ENCODE measurements at regions not wholly inside any gene's neighbourhood (a gene's known extent, or its start where the extent isn't known, plus 50 kb on each side); places are given as distances from the start of the nearest gene placed in this dataset.

DNA sequence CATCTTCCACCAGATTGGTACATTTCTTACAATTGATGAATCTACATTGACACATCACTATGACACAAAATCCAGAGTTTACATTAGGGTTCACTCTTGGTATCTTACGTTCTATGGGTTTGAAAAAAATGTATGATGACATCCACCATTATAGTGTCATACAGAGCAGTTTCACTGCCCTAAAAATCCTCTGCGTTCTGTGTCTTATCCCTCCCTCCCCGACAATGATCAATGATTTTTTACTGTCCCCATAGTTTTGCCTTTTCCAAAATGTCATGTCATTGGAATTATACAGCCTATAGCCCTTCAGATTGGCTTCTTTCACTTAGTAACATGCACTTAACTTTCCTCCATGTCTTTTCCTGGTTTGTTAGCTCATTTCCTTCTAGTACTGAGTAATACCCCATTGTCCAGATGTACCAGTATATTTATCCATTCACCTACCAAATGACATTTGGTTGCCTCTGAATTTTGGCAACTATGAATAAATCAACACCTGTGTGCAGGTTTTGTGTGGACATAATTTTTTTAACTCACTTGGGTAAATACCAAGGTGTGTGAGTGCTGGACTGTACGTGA lies 80.9 kb upstream of the CDC42BPA start:
- Mint-ChIP-seq H3K36me3 (ENCODE audit: insufficient read depth, unreplicated experiment) (no peaks in the 10 kb centered on the region), H3K4me3 (ENCODE audit: unreplicated experiment) (no peak overlapping the region), H3K27ac (ENCODE audit: low read depth, unreplicated experiment) (no peak overlapping the region), H3K27me3 (ENCODE audit: insufficient read depth, unreplicated experiment) (no peaks in the 10 kb centered on the region), H3K9me3 (ENCODE audit: unreplicated experiment) (no peaks in the 10 kb centered on the region), H3K4me1 (ENCODE audit: insufficient read depth, unreplicated experiment) (peaks cover 10% of the 10 kb centered on the region)
- DNase-seq (ENCODE audit: unreplicated experiment): no peak
- POLR2A ChIA-PET: interaction anchor here (0.7 to 1.7 kb wide), 3 partner anchors 10 to 83 kb away, joined by 3 to 8 read pairs (median 6); no protein-coding TSS in a partner anchor
- CTCF ChIA-PET: interaction anchor here (0.6 to 0.7 kb wide), 2 partner anchors 165 to 203 kb away, joined by 3 to 4 read pairs; no protein-coding TSS in a partner anchor
- TF ChIP-seq, protein P1, sequence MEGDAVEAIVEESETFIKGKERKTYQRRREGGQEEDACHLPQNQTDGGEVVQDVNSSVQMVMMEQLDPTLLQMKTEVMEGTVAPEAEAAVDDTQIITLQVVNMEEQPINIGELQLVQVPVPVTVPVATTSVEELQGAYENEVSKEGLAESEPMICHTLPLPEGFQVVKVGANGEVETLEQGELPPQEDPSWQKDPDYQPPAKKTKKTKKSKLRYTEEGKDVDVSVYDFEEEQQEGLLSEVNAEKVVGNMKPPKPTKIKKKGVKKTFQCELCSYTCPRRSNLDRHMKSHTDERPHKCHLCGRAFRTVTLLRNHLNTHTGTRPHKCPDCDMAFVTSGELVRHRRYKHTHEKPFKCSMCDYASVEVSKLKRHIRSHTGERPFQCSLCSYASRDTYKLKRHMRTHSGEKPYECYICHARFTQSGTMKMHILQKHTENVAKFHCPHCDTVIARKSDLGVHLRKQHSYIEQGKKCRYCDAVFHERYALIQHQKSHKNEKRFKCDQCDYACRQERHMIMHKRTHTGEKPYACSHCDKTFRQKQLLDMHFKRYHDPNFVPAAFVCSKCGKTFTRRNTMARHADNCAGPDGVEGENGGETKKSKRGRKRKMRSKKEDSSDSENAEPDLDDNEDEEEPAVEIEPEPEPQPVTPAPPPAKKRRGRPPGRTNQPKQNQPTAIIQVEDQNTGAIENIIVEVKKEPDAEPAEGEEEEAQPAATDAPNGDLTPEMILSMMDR (IDR thresholded peaks at IDR 0.05; ENCODE audit: unreplicated experiment): no peak
- intact Hi-C loops (cut with micrococcal nuclease): no loop called here
- BruUV-seq (replicated peaks): no TSS peak

DNA sequence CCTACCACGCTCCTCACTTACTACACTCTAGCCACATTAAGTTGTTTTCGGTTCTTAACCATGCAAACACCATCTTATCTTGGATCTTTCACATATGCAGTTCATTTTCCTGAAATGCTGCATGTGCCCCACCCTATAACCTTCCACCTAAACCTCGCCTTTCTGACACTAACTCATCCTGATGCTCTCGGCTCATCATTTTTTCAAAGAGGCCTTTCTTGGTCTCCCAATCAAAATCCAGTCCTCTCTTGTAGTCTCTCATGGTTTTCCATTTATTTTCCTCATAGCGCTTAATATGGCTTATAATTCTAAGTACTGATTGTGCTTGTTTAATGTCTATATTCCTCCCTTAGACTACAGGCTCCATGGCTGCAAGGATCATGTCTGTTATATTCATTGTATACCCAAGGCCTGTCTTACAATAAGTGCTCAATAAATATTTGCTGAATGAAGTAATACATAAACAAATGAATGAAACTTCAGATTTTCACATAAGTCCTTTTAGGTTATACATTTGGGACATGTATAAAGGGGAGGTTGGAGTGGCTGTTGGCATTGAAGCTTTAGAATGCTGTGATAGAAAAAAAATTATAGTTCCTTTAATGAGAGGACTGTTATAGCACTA lies 79.2 kb upstream of the CDC42BPA start:
- no peaks in the 10 kb centered on the region for H3K36me3 Mint-ChIP-seq (ENCODE audit: insufficient read depth, unreplicated experiment)
- ChIA-PET CTCF (interaction anchor here (0.8 to 1.1 kb wide), 3 partner anchors 46 to 163 kb away, joined by 3 to 4 read pairs (median 3); no protein-coding TSS in a partner anchor), POLR2A (interaction anchor here (0.8 to 1.7 kb wide), 3 partner anchors 9 to 40 kb away, joined by 3 to 8 read pairs (median 3); no protein-coding TSS in a partner anchor)
- H3K27me3 Mint-ChIP-seq (ENCODE audit: insufficient read depth, unreplicated experiment): no peaks in the 10 kb centered on the region
- BruUV-seq (replicated peaks): no TSS peak
- intact Hi-C loops (cut with micrococcal nuclease): no loop called here
- no peak for DNase-seq (ENCODE audit: unreplicated experiment)
- no peaks in the 10 kb centered on the region for H3K9me3 Mint-ChIP-seq (ENCODE audit: unreplicated experiment)
- H3K4me1 Mint-ChIP-seq (ENCODE audit: insufficient read depth, unreplicated experiment): peaks cover 10% of the 10 kb centered on the region
- H3K27ac Mint-ChIP-seq (ENCODE audit: low read depth, unreplicated experiment): no peak overlapping the region
- H3K4me3 Mint-ChIP-seq (ENCODE audit: unreplicated experiment): no peak overlapping the region
- TF ChIP-seq, protein P1 (IDR thresholded peaks at IDR 0.05; ENCODE audit: unreplicated experiment): no peak

DNA sequence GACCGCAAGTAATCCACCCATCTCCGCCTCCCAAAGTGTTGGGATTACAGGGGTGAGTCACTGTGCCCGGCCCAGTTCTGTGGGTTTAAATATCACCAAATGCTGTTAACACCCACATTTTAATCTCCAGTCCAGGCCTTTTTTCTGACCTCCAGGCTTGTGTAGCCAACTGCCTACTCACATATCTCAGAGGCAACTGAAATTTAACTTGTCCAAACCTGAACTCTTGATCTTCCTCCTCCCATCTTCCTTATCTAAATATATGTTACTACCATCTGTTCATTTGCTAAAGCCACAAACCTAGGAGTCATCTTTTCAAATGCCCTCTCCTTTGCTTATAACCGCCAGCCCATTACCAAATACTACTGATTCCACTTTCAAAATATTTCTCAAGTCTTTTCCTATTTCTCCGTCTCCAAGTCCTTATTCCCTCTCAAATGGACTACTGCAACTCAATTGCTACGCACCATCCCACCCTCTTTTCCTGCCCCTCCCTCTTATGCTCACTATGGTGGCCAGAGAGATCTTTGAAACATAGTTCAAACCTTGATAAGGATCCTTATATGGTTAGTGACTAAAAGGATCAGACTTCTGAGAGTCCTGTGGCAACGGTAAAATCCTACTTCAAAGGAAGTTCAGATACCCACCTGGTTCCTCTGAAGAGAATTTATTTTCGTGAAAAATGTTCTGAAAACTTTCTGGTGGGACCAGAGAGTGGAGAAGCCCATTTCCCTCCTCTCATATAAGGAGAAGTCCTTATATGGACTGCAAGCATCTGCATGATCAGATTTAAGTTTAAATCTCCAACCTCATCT lies 78.5 kb upstream of the CDC42BPA start:
- intact Hi-C loops (cut with micrococcal nuclease): no loop called here
- no peaks in the 10 kb centered on the region for H3K27me3 Mint-ChIP-seq (ENCODE audit: insufficient read depth, unreplicated experiment)
- H3K27ac Mint-ChIP-seq (ENCODE audit: low read depth, unreplicated experiment): no peak overlapping the region
- TF ChIP-seq, protein P1 (IDR thresholded peaks at IDR 0.05; ENCODE audit: unreplicated experiment): no peak
- BruUV-seq (replicated peaks): no TSS peak
- no peak overlapping the region for H3K4me3 Mint-ChIP-seq (ENCODE audit: unreplicated experiment)
- ChIA-PET POLR2A (interaction anchor here (1.8 kb wide), 1 partner anchor 11 kb away, joined by 5 read pairs; no protein-coding TSS in a partner anchor), CTCF (no interaction called here)
- no peaks in the 10 kb centered on the region for H3K9me3 Mint-ChIP-seq (ENCODE audit: unreplicated experiment)
- DNase-seq (ENCODE audit: unreplicated experiment): no peak
- no peaks in the 10 kb centered on the region for H3K36me3 Mint-ChIP-seq (ENCODE audit: insufficient read depth, unreplicated experiment)
- H3K4me1 Mint-ChIP-seq (ENCODE audit: insufficient read depth, unreplicated experiment): peaks cover 10% of the 10 kb centered on the region

Measured in MCF 10A (cell line).